ENCODE measurements at regions not wholly inside any gene's neighbourhood (a gene's known extent, or its start where the extent isn't known, plus 50 kb on each side); places are given as distances from the start of the nearest gene placed in this dataset.

DNA sequence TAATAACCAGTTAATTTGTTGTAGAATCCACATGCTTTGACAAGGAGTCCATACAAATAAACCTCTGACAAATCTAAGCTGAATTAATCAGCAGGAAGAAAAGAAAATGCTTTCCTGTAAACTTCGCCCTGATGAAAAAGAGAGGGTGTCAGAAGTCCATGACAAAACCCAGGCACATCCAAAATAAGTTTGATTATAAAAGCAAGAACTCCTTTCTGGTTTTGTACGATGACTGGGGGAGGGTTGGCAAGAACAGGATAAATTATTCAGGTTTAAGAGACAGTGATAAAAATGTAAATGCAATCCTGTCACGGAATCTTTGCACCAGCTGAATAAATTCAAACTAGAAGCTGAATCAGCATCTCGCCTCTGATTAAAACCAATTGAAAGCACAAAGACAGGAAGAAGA is 469.2 kb upstream of the TNP1 start:
- TF ChIP-seq POLR2A (IDR thresholded peaks at IDR 0.05; ENCODE audit: low read length), result no peak
- no peak for TF ChIP-seq GATA1 (IDR thresholded peaks at IDR 0.05; ENCODE audit: low read depth, low read length)
